GM23338 (cell line): ENCODE measurements at regions not wholly inside any gene's neighbourhood (a gene's known extent, or its start where the extent isn't known, plus 50 kb on each side); places are given as distances from the start of the nearest gene placed in this dataset.

ENCODE experiments used
- ATAC-seq: fragments of 200-7000 bp; cut with Tn5 transposase; 3 replicates; pipeline ENCODE4 v1.9.1; 2020
- DNase-seq: peaks from one replicate; pipeline ENCODE4 v3.0.0-alpha.2; 2015; ENCODE audit warnings: low spot score
- H2AFZ ChIP-seq: fragments of 200-600 bp; sonication (generic); 2 replicates; pipeline ENCODE4 v1.8.0; 2016; ENCODE audit warnings: antibody characterized with exemption, mild to moderate bottlenecking, moderate library complexity
- H3F3A ChIP-seq: fragments of 200-600 bp; sonication (generic); replicated peaks from 2 replicates; pipeline ENCODE4 v1.8.0; 2017; ENCODE audit warnings: antibody characterized with exemption, mixed run types, low read depth
- H3K27ac ChIP-seq: fragments of 200-600 bp; sonication (generic); 2 replicates; pipeline ENCODE4 v1.6.1; 2016; ENCODE audit warnings: low read depth
- H3K27me3 ChIP-seq: fragments of 200-600 bp; sonication (generic); 2 replicates; pipeline ENCODE4 v1.8.0; 2016; ENCODE audit warnings: mild to moderate bottlenecking, mixed run types, moderate library complexity; ENCODE audit not compliant: insufficient read depth
- H3K36me3 ChIP-seq: fragments of 200-600 bp; sonication (generic); 2 replicates; pipeline ENCODE4 v1.8.0; 2016; ENCODE audit warnings: mild to moderate bottlenecking; ENCODE audit not compliant: insufficient read depth
- H3K4me1 ChIP-seq: fragments of 200-600 bp; sonication (generic); 2 replicates; pipeline ENCODE4 v1.8.0; 2016; ENCODE audit warnings: mild to moderate bottlenecking, moderate library complexity; ENCODE audit not compliant: insufficient read depth
- H3K4me2 ChIP-seq: fragments of 200-600 bp; sonication (generic); 2 replicates; pipeline ENCODE4 v1.7.1; 2017; ENCODE audit warnings: mixed run types
- H3K4me3 ChIP-seq: fragments of 200-600 bp; sonication (generic); 2 replicates; pipeline ENCODE4 v1.6.1; 2016; ENCODE audit warnings: mixed run types
- H3K79me2 ChIP-seq: fragments of 200-600 bp; sonication (generic); replicated peaks from 2 replicates; pipeline ENCODE4 v1.8.0; 2017; ENCODE audit warnings: mild to moderate bottlenecking; ENCODE audit not compliant: insufficient read depth
- H3K9me2 ChIP-seq: fragments of 200-600 bp; sonication (generic); 2 replicates; pipeline ENCODE4 v1.8.0; 2017; ENCODE audit not compliant: insufficient read depth
- H4K20me1 ChIP-seq: fragments of 200-600 bp; sonication (generic); replicated peaks from 2 replicates; pipeline ENCODE4 v1.8.0; 2017; ENCODE audit warnings: mild to moderate bottlenecking; ENCODE audit not compliant: insufficient read depth
- H3K27ac Mint-ChIP-seq: 2 replicates; pipeline ENCODE4 v1.8.0; 2020; ENCODE audit warnings: inconsistent platforms, mild to moderate bottlenecking, moderate library complexity, mixed read lengths
- H3K27me3 Mint-ChIP-seq: 3 replicates; pipeline ENCODE4 v1.8.0; 2022; ENCODE audit warnings: low read depth, mild to moderate bottlenecking, moderate library complexity, mixed read lengths, inconsistent platforms; ENCODE audit not compliant: insufficient read depth, poor library complexity
- H3K36me3 Mint-ChIP-seq: 3 replicates; pipeline ENCODE4 v1.8.0; 2021; ENCODE audit warnings: low read depth, mild to moderate bottlenecking, inconsistent platforms, moderate library complexity, mixed read lengths
- H3K4me1 Mint-ChIP-seq: 3 replicates; pipeline ENCODE4 v1.8.0; 2020; ENCODE audit warnings: mild to moderate bottlenecking, inconsistent platforms, mixed read lengths
- H3K4me3 Mint-ChIP-seq: 3 replicates; pipeline ENCODE4 v1.8.0; 2021; ENCODE audit warnings: moderate library complexity, mild to moderate bottlenecking, inconsistent platforms, mixed read lengths
- H3K9me3 Mint-ChIP-seq: 3 replicates; pipeline ENCODE4 v1.8.0; 2020; ENCODE audit warnings: moderate library complexity, mild to moderate bottlenecking, inconsistent platforms, mixed read lengths
- CREB1 ChIP-seq: fragments of 250-450 bp; sonication (Bioruptor Pico); IDR thresholded peaks from 2 replicates; pipeline ENCODE4 v1.5.0; 2020; ENCODE audit warnings: low read depth, mild to moderate bottlenecking, moderate library complexity
- ETS1 ChIP-seq: IDR thresholded peaks from 2 replicates; pipeline ENCODE4 v1.6.1; 2016; ENCODE audit warnings: antibody characterized with exemption
- EZH2 ChIP-seq: fragments of 200-600 bp; sonication (generic); IDR thresholded peaks from one replicate; pipeline ENCODE4 v1.8.0; 2017; ENCODE audit warnings: antibody characterized with exemption, mild to moderate bottlenecking, low read depth; ENCODE audit not compliant: unreplicated experiment
- EZH2phosphoT487 ChIP-seq: fragments of 200-600 bp; sonication (generic); IDR thresholded peaks from one replicate; pipeline ENCODE4 v1.8.1; 2018; ENCODE audit warnings: antibody characterized with exemption; ENCODE audit not compliant: unreplicated experiment
- JUNB ChIP-seq: IDR thresholded peaks from one replicate; pipeline ENCODE4 v1.6.1; 2016; ENCODE audit warnings: antibody characterized with exemption; ENCODE audit not compliant: unreplicated experiment
- NANOG ChIP-seq: IDR thresholded peaks from 2 replicates; pipeline ENCODE4 v1.6.1; 2016; ENCODE audit warnings: antibody characterized with exemption, borderline replicate concordance
- POLR2AphosphoS5 ChIP-seq: IDR thresholded peaks from 2 replicates; pipeline ENCODE4 v1.6.1; 2016; ENCODE audit warnings: antibody characterized with exemption, low read depth
- REST ChIP-seq: IDR thresholded peaks from one replicate; pipeline ENCODE4 v1.6.1; 2018; ENCODE audit warnings: antibody characterized with exemption; ENCODE audit not compliant: unreplicated experiment
- STAT1 ChIP-seq: IDR thresholded peaks from one replicate; pipeline ENCODE4 v1.6.1; 2016; ENCODE audit warnings: antibody characterized with exemption; ENCODE audit not compliant: unreplicated experiment
- ZNF114 ChIP-seq: fragments of 250-450 bp; sonication (Bioruptor Pico); IDR thresholded peaks from 2 replicates; pipeline ENCODE4 v1.5.0; 2020; ENCODE audit warnings: mild to moderate bottlenecking, moderate library complexity
- ZNF331 ChIP-seq: fragments of 250-450 bp; sonication (Bioruptor Pico); IDR thresholded peaks from 2 replicates; pipeline ENCODE4 v1.5.0; 2020; ENCODE audit warnings: low read depth, mild to moderate bottlenecking, moderate library complexity
- TF ChIP-seq, protein P1 (sequence below), 2 experiments: fragments of 200-600 bp in 1 of 2; sonication (generic) in 1 of 2; conservative IDR thresholded peaks; 2 replicates each; pipeline versions ENCODE4 v1.5.1 to v1.6.1; 2016 to 2017; ENCODE audit warnings: antibody characterized with exemption in 2 of 2, low read depth in 2 of 2, mild to moderate bottlenecking in 2 of 2, moderate library complexity in 1 of 2
- TF ChIP-seq, protein P2 (sequence below): fragments of 250-450 bp; sonication (Bioruptor Pico); IDR thresholded peaks from 2 replicates; pipeline ENCODE4 v1.5.0; 2020; ENCODE audit warnings: mild to moderate bottlenecking, moderate library complexity

DNA sequence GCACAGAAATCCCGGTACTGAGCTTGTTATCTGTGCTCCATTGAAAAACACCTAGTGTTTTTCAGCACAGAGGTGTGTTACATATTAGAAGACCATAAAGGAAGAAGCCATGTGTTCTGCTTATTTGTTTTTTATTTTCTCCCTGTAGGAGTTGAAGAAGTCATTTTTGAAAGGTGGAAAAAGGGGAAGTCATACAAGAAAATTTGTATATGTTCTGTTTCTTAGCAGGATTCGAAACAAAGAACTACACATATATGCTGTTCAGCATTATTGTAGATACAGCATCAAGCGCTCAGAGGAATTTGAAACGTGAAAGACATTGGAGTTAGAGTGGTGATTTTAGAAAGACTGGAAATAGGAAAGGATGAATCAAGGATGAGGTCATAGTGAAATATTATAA lies 345.3 kb upstream of the ADGRL2 start:
- Mint-ChIP-seq H3K4me1 (peaks cover 24% of the 10 kb centered on the region), H3K27me3 (peaks cover 2% of the 10 kb centered on the region), H3K27ac (no peak overlapping the region)

More for the DNA sequence above, 345.3 kb upstream of the ADGRL2 start:
- H3K4me3 Mint-ChIP-seq, result no peak overlapping the region
- H3K79me2 ChIP-seq, result no peaks in the 10 kb centered on the region
- ATAC-seq (no peak), DNase-seq (no peak)
- H3K36me3 ChIP-seq, result no peaks in the 10 kb centered on the region
- no peak overlapping the region for H3K4me3 ChIP-seq
- H3K27me3 ChIP-seq, result no peaks in the 10 kb centered on the region
- TF ChIP-seq EZH2phosphoT487, result no peak
- no peak for TF ChIP-seq NANOG
- TF ChIP-seq ETS1, result no peak
- no peak for TF ChIP-seq POLR2AphosphoS5
- TF ChIP-seq REST, result no peak
- no peak for TF ChIP-seq STAT1
- no peak for TF ChIP-seq JUNB
- no peak for TF ChIP-seq CREB1 (CRISPR knock-in tag)
- TF ChIP-seq, protein P1, sequence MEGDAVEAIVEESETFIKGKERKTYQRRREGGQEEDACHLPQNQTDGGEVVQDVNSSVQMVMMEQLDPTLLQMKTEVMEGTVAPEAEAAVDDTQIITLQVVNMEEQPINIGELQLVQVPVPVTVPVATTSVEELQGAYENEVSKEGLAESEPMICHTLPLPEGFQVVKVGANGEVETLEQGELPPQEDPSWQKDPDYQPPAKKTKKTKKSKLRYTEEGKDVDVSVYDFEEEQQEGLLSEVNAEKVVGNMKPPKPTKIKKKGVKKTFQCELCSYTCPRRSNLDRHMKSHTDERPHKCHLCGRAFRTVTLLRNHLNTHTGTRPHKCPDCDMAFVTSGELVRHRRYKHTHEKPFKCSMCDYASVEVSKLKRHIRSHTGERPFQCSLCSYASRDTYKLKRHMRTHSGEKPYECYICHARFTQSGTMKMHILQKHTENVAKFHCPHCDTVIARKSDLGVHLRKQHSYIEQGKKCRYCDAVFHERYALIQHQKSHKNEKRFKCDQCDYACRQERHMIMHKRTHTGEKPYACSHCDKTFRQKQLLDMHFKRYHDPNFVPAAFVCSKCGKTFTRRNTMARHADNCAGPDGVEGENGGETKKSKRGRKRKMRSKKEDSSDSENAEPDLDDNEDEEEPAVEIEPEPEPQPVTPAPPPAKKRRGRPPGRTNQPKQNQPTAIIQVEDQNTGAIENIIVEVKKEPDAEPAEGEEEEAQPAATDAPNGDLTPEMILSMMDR (conservative IDR thresholded peaks at IDR 0.05; ENCODE audit: low read depth in 2 of 2), result no peak
- TF ChIP-seq, protein P2, sequence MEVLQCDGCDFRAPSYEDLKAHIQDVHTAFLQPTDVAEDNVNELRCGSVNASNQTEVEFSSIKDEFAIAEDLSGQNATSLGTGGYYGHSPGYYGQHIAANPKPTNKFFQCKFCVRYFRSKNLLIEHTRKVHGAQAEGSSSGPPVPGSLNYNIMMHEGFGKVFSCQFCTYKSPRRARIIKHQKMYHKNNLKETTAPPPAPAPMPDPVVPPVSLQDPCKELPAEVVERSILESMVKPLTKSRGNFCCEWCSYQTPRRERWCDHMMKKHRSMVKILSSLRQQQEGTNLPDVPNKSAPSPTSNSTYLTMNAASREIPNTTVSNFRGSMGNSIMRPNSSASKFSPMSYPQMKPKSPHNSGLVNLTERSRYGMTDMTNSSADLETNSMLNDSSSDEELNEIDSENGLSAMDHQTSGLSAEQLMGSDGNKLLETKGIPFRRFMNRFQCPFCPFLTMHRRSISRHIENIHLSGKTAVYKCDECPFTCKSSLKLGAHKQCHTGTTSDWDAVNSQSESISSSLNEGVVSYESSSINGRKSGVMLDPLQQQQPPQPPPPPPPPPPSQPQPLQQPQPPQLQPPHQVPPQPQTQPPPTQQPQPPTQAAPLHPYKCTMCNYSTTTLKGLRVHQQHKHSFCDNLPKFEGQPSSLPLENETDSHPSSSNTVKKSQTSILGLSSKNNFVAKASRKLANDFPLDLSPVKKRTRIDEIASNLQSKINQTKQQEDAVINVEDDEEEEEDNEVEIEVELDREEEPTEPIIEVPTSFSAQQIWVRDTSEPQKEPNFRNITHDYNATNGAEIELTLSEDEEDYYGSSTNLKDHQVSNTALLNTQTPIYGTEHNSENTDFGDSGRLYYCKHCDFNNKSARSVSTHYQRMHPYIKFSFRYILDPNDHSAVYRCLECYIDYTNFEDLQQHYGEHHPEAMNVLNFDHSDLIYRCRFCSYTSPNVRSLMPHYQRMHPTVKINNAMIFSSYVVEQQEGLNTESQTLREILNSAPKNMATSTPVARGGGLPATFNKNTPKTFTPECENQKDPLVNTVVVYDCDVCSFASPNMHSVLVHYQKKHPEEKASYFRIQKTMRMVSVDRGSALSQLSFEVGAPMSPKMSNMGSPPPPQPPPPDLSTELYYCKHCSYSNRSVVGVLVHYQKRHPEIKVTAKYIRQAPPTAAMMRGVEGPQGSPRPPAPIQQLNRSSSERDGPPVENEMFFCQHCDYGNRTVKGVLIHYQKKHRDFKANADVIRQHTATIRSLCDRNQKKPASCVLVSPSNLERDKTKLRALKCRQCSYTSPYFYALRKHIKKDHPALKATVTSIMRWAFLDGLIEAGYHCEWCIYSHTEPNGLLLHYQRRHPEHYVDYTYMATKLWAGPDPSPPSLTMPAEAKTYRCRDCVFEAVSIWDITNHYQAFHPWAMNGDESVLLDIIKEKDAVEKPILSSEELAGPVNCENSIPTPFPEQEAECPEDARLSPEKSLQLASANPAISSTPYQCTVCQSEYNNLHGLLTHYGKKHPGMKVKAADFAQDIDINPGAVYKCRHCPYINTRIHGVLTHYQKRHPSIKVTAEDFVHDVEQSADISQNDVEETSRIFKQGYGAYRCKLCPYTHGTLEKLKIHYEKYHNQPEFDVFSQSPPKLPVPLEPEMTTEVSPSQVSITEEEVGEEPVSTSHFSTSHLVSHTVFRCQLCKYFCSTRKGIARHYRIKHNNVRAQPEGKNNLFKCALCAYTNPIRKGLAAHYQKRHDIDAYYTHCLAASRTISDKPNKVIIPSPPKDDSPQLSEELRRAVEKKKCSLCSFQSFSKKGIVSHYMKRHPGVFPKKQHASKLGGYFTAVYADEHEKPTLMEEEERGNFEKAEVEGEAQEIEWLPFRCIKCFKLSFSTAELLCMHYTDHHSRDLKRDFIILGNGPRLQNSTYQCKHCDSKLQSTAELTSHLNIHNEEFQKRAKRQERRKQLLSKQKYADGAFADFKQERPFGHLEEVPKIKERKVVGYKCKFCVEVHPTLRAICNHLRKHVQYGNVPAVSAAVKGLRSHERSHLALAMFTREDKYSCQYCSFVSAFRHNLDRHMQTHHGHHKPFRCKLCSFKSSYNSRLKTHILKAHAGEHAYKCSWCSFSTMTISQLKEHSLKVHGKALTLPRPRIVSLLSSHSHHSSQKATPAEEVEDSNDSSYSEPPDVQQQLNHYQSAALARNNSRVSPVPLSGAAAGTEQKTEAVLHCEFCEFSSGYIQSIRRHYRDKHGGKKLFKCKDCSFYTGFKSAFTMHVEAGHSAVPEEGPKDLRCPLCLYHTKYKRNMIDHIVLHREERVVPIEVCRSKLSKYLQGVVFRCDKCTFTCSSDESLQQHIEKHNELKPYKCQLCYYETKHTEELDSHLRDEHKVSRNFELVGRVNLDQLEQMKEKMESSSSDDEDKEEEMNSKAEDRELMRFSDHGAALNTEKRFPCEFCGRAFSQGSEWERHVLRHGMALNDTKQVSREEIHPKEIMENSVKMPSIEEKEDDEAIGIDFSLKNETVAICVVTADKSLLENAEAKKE (CRISPR knock-in tag), result no peak
- no peak for TF ChIP-seq ZNF331
- TF ChIP-seq ZNF114 (CRISPR knock-in tag), result no peak
- no peak for TF ChIP-seq EZH2
- H3K4me1 ChIP-seq, result peaks cover 25% of the 10 kb centered on the region
- no peaks in the 10 kb centered on the region for H4K20me1 ChIP-seq
- no peaks in the 10 kb centered on the region for H3K9me3 Mint-ChIP-seq
- H3K36me3 Mint-ChIP-seq, result no peaks in the 10 kb centered on the region
- no peaks in the 10 kb centered on the region for H3F3A ChIP-seq
- no peaks in the 10 kb centered on the region for H3K9me2 ChIP-seq
- H3K4me2 ChIP-seq, result no peak overlapping the region
- H3K27ac ChIP-seq, result no peak overlapping the region
- peak overlapping the region; percentile 53; the same call in 1 of the 2 replicates for H2AFZ ChIP-seq
